Cardiac muscle cell (in vitro differentiated cells and primary cell): ENCODE measurements at regions not wholly inside any gene's neighbourhood (a gene's known extent, or its start where the extent isn't known, plus 50 kb on each side); places are given as distances from the start of the nearest gene placed in this dataset.

Experiments
- DNase-seq, 2 donors: peaks; one replicate each; pipeline versions ENCODE4 v3.0.0 to v3.0.0-alpha.2; 2010 to 2017; ENCODE audit warnings: low read depth in 1 of 2, low spot score in 1 of 2
- H3K27ac ChIP-seq: fragments of 200-600 bp; sonication (generic); 2 replicates; pipeline ENCODE4 v1.5.1; 2016
- H3K27me3 ChIP-seq: fragments of 200-600 bp; sonication (generic); 2 replicates; pipeline ENCODE4 v1.6.0; 2016; ENCODE audit warnings: control low read depth
- H3K36me3 ChIP-seq: fragments of 200-600 bp; sonication (generic); 2 replicates; pipeline ENCODE4 v1.5.1; 2016; ENCODE audit warnings: control low read depth
- H3K4me1 ChIP-seq: fragments of 200-600 bp; sonication (generic); 2 replicates; pipeline ENCODE4 v1.8.1; 2017; ENCODE audit warnings: low read depth, mild to moderate bottlenecking, mixed run types
- H3K4me3 ChIP-seq: fragments of 200-600 bp; sonication (generic); 2 replicates; pipeline ENCODE4 v1.5.1; 2016; ENCODE audit warnings: mild to moderate bottlenecking
- H3K9me3 ChIP-seq: fragments of 200-600 bp; sonication (generic); 2 replicates; pipeline ENCODE4 v1.5.1; 2017; ENCODE audit warnings: low read depth, mild to moderate bottlenecking, control low read depth
- CTCF ChIP-seq: IDR thresholded peaks from 2 replicates; pipeline ENCODE4 v1.5.1; 2012; ENCODE audit warnings: low read depth, mild to moderate bottlenecking, low read length

GRCh38 chr2:10240161-10240681, 62.5 kb upstream of the HPCAL1 start:
- no peak overlapping the region for H3K4me3 ChIP-seq
- no peaks in the 10 kb centered on the region for H3K27me3 ChIP-seq
- no peaks in the 10 kb centered on the region for H3K4me1 ChIP-seq
- no peaks in the 10 kb centered on the region for H3K9me3 ChIP-seq
- no peaks in the 10 kb centered on the region for H3K36me3 ChIP-seq
- no peak overlapping the region for H3K27ac ChIP-seq
- DNase-seq: no peak
- no peak for TF ChIP-seq CTCF

GRCh38 chr2:10240911-10241610, 61.6 kb upstream of the HPCAL1 start:
- no peak for TF ChIP-seq CTCF
- H3K27me3 ChIP-seq: no peaks in the 10 kb centered on the region
- no peaks in the 10 kb centered on the region for H3K4me1 ChIP-seq
- H3K4me3 ChIP-seq: no peak overlapping the region
- H3K36me3 ChIP-seq: no peaks in the 10 kb centered on the region
- H3K27ac ChIP-seq: no peak overlapping the region
- DNase-seq: no peak
- no peaks in the 10 kb centered on the region for H3K9me3 ChIP-seq

GRCh38 chr2:10241641-10242430, 60.9 kb upstream of the HPCAL1 start:
- no peak for DNase-seq
- H3K27ac ChIP-seq: no peak overlapping the region
- no peaks in the 10 kb centered on the region for H3K9me3 ChIP-seq
- no peaks in the 10 kb centered on the region for H3K4me1 ChIP-seq
- no peak for TF ChIP-seq CTCF
- no peaks in the 10 kb centered on the region for H3K27me3 ChIP-seq
- H3K36me3 ChIP-seq: no peaks in the 10 kb centered on the region
- H3K4me3 ChIP-seq: no peak overlapping the region

- no peak overlapping the region for H3K27ac ChIP-seq
- no peaks in the 10 kb centered on the region for H3K9me3 ChIP-seq
- H3K4me3 ChIP-seq: no peak overlapping the region
- no peak for TF ChIP-seq CTCF
- DNase-seq: no peak
- H3K27me3 ChIP-seq: no peaks in the 10 kb centered on the region
- H3K4me1 ChIP-seq: no peaks in the 10 kb centered on the region
- H3K36me3 ChIP-seq: no peaks in the 10 kb centered on the region
Observed at GRCh38 chr2:10242451-10242850, 60.3 kb upstream of the HPCAL1 start.

- DNase-seq: no peak
- Histone ChIP-seq H3K27ac (no peak overlapping the region), H3K4me3 (no peak overlapping the region), H3K36me3 (no peaks in the 10 kb centered on the region), H3K4me1 (no peaks in the 10 kb centered on the region), H3K27me3 (no peaks in the 10 kb centered on the region), H3K9me3 (no peaks in the 10 kb centered on the region)
- TF ChIP-seq CTCF: no peak
Observed at GRCh38 chr2:10242998-10243925, 59.4 kb upstream of the HPCAL1 start.
